ENCODE measurements at regions not wholly inside any gene's neighbourhood (a gene's known extent, or its start where the extent isn't known, plus 50 kb on each side); places are given as distances from the start of the nearest gene placed in this dataset.
A peak's percentile ranks its signal among the peaks of the same experiment; 100 is the strongest.

DNA sequence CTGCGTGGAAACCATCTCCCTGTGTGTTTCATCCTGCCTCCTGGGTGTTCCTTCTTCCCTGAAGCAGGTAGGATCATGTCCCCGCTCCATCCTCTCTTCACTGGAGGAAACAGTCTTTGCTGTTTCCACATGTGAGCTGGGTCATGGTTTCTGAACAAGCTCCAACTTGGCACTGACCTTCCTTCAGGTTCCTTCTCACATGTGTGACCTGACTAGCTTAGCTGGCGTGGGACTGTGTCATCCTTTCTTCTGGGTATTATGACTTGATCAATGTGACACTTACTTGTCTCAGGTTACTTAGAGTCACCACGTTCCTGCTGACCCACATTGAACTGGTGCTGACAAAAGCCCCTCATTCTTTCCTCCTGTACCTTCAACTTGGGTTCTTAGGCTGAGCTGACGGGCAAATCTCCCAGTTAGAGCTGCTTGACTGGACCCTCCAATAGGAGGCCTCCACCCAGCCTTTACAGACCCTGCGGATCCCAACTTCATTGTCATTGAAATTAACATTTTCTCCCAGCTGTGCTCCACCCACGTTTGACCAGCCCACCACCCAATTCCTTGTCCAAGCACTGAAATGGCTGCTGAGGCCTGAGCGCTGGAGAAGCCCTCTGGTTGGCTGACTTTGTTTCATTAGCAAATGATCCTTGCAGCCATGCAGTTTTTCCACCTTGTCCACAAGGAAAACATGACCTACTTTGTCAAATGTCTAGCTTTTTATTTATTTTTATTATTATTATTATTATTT is 128.1 kb downstream of the DDX1 start:
- no peak for DNase-seq (ENCODE audit: low spot score)

- DNase-seq (ENCODE audit: low spot score) = no peak
Measured at GRCh38 chr2:15720561-15721307, 129.1 kb downstream of the DDX1 start.

GRCh38 chr2:15721411-15722067 is 129.9 kb downstream of the DDX1 start:
- no peak for DNase-seq (ENCODE audit: low spot score)

DNA sequence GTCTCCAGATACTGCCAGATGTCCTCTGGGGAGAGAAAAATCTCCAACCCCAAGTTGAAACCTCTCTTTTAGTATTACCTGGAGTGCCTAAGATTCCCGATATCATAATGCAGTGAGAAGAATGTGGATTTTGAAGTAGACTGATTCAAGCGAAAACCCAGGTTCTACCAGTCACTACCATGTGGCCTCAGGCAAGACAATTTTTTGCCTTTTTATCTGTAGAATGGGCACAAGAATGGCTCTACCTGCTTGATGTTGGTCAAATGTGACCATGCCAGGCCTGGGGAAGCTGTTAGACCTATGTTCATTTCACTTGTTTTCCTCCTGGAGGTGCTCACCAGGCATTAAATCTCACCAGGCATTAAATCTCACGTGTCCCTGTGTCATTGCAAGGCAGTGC is 131.3 kb downstream of the DDX1 start:
- DNase-seq (ENCODE audit: low spot score) = no peak

DNA sequence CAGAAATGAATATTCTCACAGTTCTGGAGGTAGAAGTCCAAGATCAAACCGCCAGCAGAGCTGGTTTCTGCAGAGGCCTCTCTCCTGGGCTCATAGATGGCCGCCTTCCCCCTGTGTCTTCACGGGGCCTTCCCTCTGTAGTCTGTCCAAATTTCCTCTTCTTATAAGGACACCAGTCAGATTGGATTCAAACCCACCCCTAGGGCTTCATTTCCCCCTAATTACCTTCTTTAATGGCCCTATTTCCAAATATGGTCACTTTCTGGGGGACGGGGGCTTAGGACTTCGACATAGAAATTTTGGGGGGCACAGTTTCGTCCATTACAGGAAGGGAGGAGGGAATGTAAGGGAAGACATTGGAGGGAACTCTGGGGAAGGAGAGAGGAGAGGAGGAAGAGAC is 132.6 kb downstream of the DDX1 start:
- DNase-seq (ENCODE audit: low spot score) = no peak

DNA sequence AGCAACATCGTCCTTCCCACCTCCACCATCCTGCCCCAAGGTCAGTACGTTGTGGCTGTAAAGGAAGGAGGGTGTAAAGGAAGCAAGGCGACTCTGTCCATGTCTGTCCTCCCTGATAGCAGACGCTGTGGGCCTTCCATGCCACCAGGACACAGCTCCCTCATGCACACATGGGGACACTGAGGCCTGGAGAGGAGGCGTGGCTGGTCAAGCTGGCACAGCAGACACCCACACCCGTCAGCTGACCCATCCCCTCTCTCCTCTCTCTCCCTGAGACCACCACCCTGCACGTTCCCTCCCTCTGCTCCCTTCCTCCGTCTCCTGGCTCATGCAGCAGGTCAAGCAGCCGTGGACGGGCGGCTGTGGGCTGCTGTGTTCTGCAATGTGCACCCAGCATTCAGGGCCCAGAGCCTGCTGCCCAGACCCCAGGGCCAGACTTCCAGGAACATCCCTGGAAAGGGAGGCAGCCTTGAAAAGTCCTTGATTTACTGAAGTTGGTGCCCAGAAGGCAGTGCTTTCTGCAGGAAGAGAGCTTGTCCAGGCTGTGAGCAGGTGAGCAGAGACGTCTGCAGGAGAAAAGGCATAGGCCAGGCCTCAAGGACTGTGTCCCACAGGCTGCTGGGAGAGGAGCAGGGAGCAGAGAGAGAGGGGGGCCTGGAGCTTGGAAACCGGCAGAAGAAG is 133.6 kb downstream of the DDX1 start:
- no peak for DNase-seq (ENCODE audit: low spot score)

- DNase-seq (ENCODE audit: low spot score) = no peak
Measured at GRCh38 chr2:15725782-15726112, 134.1 kb downstream of the DDX1 start.

GRCh38 chr2:15726321-15727057 is 134.8 kb downstream of the DDX1 start:
- DNase-seq (ENCODE audit: low spot score) = no peak

GRCh38 chr2:15727396-15728244 is 136.0 kb downstream of the DDX1 start:
- DNase-seq (ENCODE audit: low spot score) = no peak

GRCh38 chr2:15728245-15728938 is 136.7 kb downstream of the DDX1 start:
- DNase-seq (ENCODE audit: low spot score) = no peak

DNA sequence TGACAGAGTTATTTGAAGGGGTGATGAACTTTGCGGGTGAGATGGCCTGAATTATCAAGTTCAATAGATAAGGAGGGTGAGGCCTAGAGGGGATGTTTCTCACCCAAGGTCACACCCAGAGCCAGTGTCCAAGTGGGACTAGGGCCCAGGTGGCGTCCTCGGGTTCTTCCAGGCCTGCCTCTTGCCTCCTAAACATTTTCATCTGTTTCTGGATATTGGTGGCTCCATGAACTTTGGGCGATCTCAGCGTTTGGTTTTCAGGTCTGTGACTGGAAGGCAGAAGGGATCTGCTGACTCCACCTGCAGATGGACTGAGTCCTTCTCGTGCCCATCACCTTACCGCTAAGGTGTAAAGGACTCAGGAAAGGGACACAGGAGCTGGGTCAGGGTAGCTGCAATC is 137.3 kb downstream of the DDX1 start:
- no peak for DNase-seq (ENCODE audit: low spot score)

- no peak for DNase-seq (ENCODE audit: low spot score)
Measured at GRCh38 chr2:15729709-15730544, 138.3 kb downstream of the DDX1 start.

GRCh38 chr2:15730545-15731212 is 139.0 kb downstream of the DDX1 start:
- peak; percentile 86 for DNase-seq (ENCODE audit: low spot score)

GRCh38 chr2:15731213-15731888 is 139.7 kb downstream of the DDX1 start:
- DNase-seq (ENCODE audit: low spot score) = no peak

- no peak for DNase-seq (ENCODE audit: low spot score)
Measured at GRCh38 chr2:15731889-15732271, 140.2 kb downstream of the DDX1 start.

GRCh38 chr2:15732341-15733077 is 140.8 kb downstream of the DDX1 start:
- DNase-seq (ENCODE audit: low spot score) = no peak

- DNase-seq (ENCODE audit: low spot score) = peak; percentile 39
Measured at GRCh38 chr2:15733867-15734673, 142.4 kb downstream of the DDX1 start.

Measured in GM03348 (cell line).